Karpas-422 (cell line): ENCODE measurements at regions not wholly inside any gene's neighbourhood (a gene's known extent, or its start where the extent isn't known, plus 50 kb on each side); places are given as distances from the start of the nearest gene placed in this dataset.
A peak's percentile ranks its signal among the peaks of the same experiment; 100 is the strongest.
"Not testable (repeated sequence)": the region's sequence is repeated elsewhere in the genome, so short reads cannot be mapped to it uniquely, and the experiment has no call there.

Source experiments
- DNase-seq: peaks from one replicate; pipeline ENCODE4 v3.0.0-alpha.2; 2015
- H2AFZ ChIP-seq: fragments of 200-600 bp; sonication (generic); 2 replicates; pipeline ENCODE4 v1.6.1; 2014; ENCODE audit warnings: antibody characterized with exemption, low read length, mixed read lengths
- H3K27ac ChIP-seq: fragments of 200-600 bp; sonication (generic); 2 replicates; pipeline ENCODE4 v1.5.1; 2014; ENCODE audit warnings: mild to moderate bottlenecking, low read length, moderate library complexity
- H3K27me3 ChIP-seq: fragments of 200-600 bp; sonication (generic); 2 replicates; pipeline ENCODE4 v1.6.1; 2014; ENCODE audit warnings: low read length, mixed read lengths
- H3K36me3 ChIP-seq: fragments of 200-600 bp; sonication (generic); 2 replicates; pipeline ENCODE4 v1.6.1; 2014; ENCODE audit warnings: low read length, mixed read lengths; ENCODE audit not compliant: insufficient read depth
- H3K4me1 ChIP-seq: fragments of 200-600 bp; sonication (generic); 2 replicates; pipeline ENCODE4 v1.6.1; 2014; ENCODE audit warnings: mild to moderate bottlenecking, low read length, mixed read lengths
- H3K4me2 ChIP-seq: fragments of 200-600 bp; sonication (generic); 2 replicates; pipeline ENCODE4 v1.6.1; 2014; ENCODE audit warnings: low read length, low read depth, mild to moderate bottlenecking; ENCODE audit not compliant: poor library complexity, severe bottlenecking
- H3K4me3 ChIP-seq: fragments of 200-600 bp; sonication (generic); 2 replicates; pipeline ENCODE4 v1.5.1; 2014; ENCODE audit warnings: mild to moderate bottlenecking, antibody characterized with exemption, low read length, mixed read lengths
- H3K79me2 ChIP-seq: fragments of 200-600 bp; sonication (generic); 2 replicates; pipeline ENCODE4 v1.6.1; 2014; ENCODE audit warnings: mild to moderate bottlenecking, low read length, mixed read lengths
- H3K9ac ChIP-seq: fragments of 200-600 bp; sonication (generic); 2 replicates; pipeline ENCODE4 v1.6.0; 2014; ENCODE audit warnings: low read length
- H3K9me2 ChIP-seq: fragments of 200-600 bp; sonication (generic), shearing (Covaris generic); replicated peaks from 2 replicates; pipeline ENCODE4 v1.6.0; 2014; ENCODE audit warnings: mild to moderate bottlenecking, low read length, moderate library complexity; ENCODE audit not compliant: insufficient read depth
- H3K9me3 ChIP-seq: fragments of 300-700, 200-600 bp; sonication (generic); 2 replicates; pipeline ENCODE4 v1.6.1; 2014; ENCODE audit warnings: low read length, mixed read lengths
- H4K20me1 ChIP-seq: fragments of 200-600 bp; sonication (generic); 2 replicates; pipeline ENCODE4 v1.6.1; 2014; ENCODE audit warnings: mild to moderate bottlenecking, antibody characterized with exemption, low read length, low read depth; ENCODE audit not compliant: insufficient read depth

- no peak for DNase-seq
- Histone ChIP-seq H4K20me1 (no peaks in the 10 kb centered on the region), H3K9me2 (no peaks in the 10 kb centered on the region), H2AFZ (no peak overlapping the region), H3K4me2 (peak overlapping the region; percentile 98), H3K4me3 (no peak overlapping the region), H3K4me1 (peaks cover 19% of the 10 kb centered on the region), H3K27me3 (no peaks in the 10 kb centered on the region), H3K9me3 (no peaks in the 10 kb centered on the region), H3K79me2 (no peaks in the 10 kb centered on the region), H3K9ac (no peak overlapping the region), H3K27ac (no peak overlapping the region), H3K36me3 (no peaks in the 10 kb centered on the region)
Observed at GRCh38 chr22:41023299-41023623, 69.1 kb upstream of the EP300 start.

- Histone ChIP-seq H3K9ac (no peak overlapping the region), H3K9me3 (no peaks in the 10 kb centered on the region), H3K4me2 (no peak overlapping the region), H3K27ac (no peak overlapping the region), H3K79me2 (no peaks in the 10 kb centered on the region), H3K4me1 (no peaks in the 10 kb centered on the region), H3K9me2 (no peaks in the 10 kb centered on the region), H2AFZ (no peak overlapping the region), H3K4me3 (no peak overlapping the region), H3K36me3 (no peaks in the 10 kb centered on the region), H3K27me3 (no peaks in the 10 kb centered on the region), H4K20me1 (no peaks in the 10 kb centered on the region)
- no peak for DNase-seq
Observed at GRCh38 chr22:41028841-41029240, 63.6 kb upstream of the EP300 start.

- no peak overlapping the region for H3K4me3 ChIP-seq
- H3K36me3 ChIP-seq, result no peaks in the 10 kb centered on the region
- no peak overlapping the region for H3K4me2 ChIP-seq
- no peak for DNase-seq
- H3K79me2 ChIP-seq, result no peaks in the 10 kb centered on the region
- no peak overlapping the region for H3K9ac ChIP-seq
- no peaks in the 10 kb centered on the region for H3K9me3 ChIP-seq
- H4K20me1 ChIP-seq, result no peaks in the 10 kb centered on the region
- no peaks in the 10 kb centered on the region for H3K9me2 ChIP-seq
- H3K4me1 ChIP-seq, result no peaks in the 10 kb centered on the region
- H3K27me3 ChIP-seq, result no peaks in the 10 kb centered on the region
- no peak overlapping the region for H2AFZ ChIP-seq
- no peak overlapping the region for H3K27ac ChIP-seq
Observed at GRCh38 chr22:41030891-41031290, 61.5 kb upstream of the EP300 start.

GRCh38 chr22:41034706-41035105 is 57.7 kb upstream of the EP300 start:
- H3K9me2 ChIP-seq, result no peaks in the 10 kb centered on the region
- H3K4me2 ChIP-seq, result no peak overlapping the region
- no peaks in the 10 kb centered on the region for H3K27me3 ChIP-seq
- no peaks in the 10 kb centered on the region for H4K20me1 ChIP-seq
- H3K4me3 ChIP-seq, result no peak overlapping the region
- no peaks in the 10 kb centered on the region for H3K9me3 ChIP-seq
- H3K36me3 ChIP-seq, result no peaks in the 10 kb centered on the region
- DNase-seq, result no peak
- no peak overlapping the region for H3K27ac ChIP-seq
- H3K79me2 ChIP-seq, result no peaks in the 10 kb centered on the region
- no peak overlapping the region for H3K9ac ChIP-seq
- no peak overlapping the region for H2AFZ ChIP-seq
- no peaks in the 10 kb centered on the region for H3K4me1 ChIP-seq

- DNase-seq, result no peak
- no peaks in the 10 kb centered on the region for H3K36me3 ChIP-seq
Observed at GRCh38 chr22:41036924-41037323, 55.5 kb upstream of the EP300 start.

GRCh38 chr22:41038732-41039131 is 53.7 kb upstream of the EP300 start:
- H3K4me3 ChIP-seq, result no peak overlapping the region
- DNase-seq, result no peak
- no peaks in the 10 kb centered on the region for H4K20me1 ChIP-seq
- H3K27ac ChIP-seq, result no peak overlapping the region
- no peaks in the 10 kb centered on the region for H3K36me3 ChIP-seq
- H2AFZ ChIP-seq, result no peak overlapping the region
- H3K9me3 ChIP-seq, result no peaks in the 10 kb centered on the region
- no peaks in the 10 kb centered on the region for H3K9me2 ChIP-seq
- H3K27me3 ChIP-seq, result no peaks in the 10 kb centered on the region
- H3K9ac ChIP-seq, result no peak overlapping the region
- H3K4me2 ChIP-seq, result no peak overlapping the region
- no peaks in the 10 kb centered on the region for H3K4me1 ChIP-seq
- no peaks in the 10 kb centered on the region for H3K79me2 ChIP-seq

More at GRCh38 chr22:41036924-41037323, 55.5 kb upstream of the EP300 start:
- Histone ChIP-seq H2AFZ (no peak overlapping the region), H3K27ac (no peak overlapping the region), H3K4me1 (no peaks in the 10 kb centered on the region), H3K4me2 (no peak overlapping the region), H3K9me2 (no peaks in the 10 kb centered on the region), H3K79me2 (no peaks in the 10 kb centered on the region), H3K4me3 (no peak overlapping the region), H3K9ac (no peak overlapping the region), H4K20me1 (no peaks in the 10 kb centered on the region), H3K9me3 (no peaks in the 10 kb centered on the region), H3K27me3 (no peaks in the 10 kb centered on the region)

GRCh38 chr22:41039641-41040040 is 52.8 kb upstream of the EP300 start:
- not testable (repeated sequence) for H3K4me1 ChIP-seq, DNase-seq, H3K4me2 ChIP-seq

GRCh38 chr22:41040483-41040882 is 51.9 kb upstream of the EP300 start:
- Histone ChIP-seq H3K9ac (no peak overlapping the region), H3K4me2 (no peak overlapping the region), H3K4me1 (no peaks in the 10 kb centered on the region), H3K9me3 (no peaks in the 10 kb centered on the region), H3K9me2 (no peaks in the 10 kb centered on the region), H3K27me3 (no peaks in the 10 kb centered on the region), H3K79me2 (no peaks in the 10 kb centered on the region), H3K27ac (no peak overlapping the region), H3K36me3 (no peaks in the 10 kb centered on the region), H2AFZ (no peak overlapping the region), H3K4me3 (no peak overlapping the region), H4K20me1 (no peaks in the 10 kb centered on the region)
- no peak for DNase-seq

More at GRCh38 chr22:41039641-41040040, 52.8 kb upstream of the EP300 start:
- H4K20me1 ChIP-seq, H3K4me3 ChIP-seq, H3K36me3 ChIP-seq, H3K9me2 ChIP-seq, H3K9me3 ChIP-seq, H3K27me3 ChIP-seq, H3K79me2 ChIP-seq, H2AFZ ChIP-seq, H3K27ac ChIP-seq, H3K9ac ChIP-seq: not testable (repeated sequence)

- no peak overlapping the region for H3K4me3 ChIP-seq
- no peak overlapping the region for H2AFZ ChIP-seq
- H3K4me2 ChIP-seq, result no peak overlapping the region
- H3K27me3 ChIP-seq, result no peaks in the 10 kb centered on the region
- H3K9ac ChIP-seq, result no peak overlapping the region
- no peaks in the 10 kb centered on the region for H3K9me2 ChIP-seq
- no peaks in the 10 kb centered on the region for H3K79me2 ChIP-seq
- no peaks in the 10 kb centered on the region for H4K20me1 ChIP-seq
- no peak for DNase-seq
- no peaks in the 10 kb centered on the region for H3K9me3 ChIP-seq
- no peaks in the 10 kb centered on the region for H3K4me1 ChIP-seq
- no peak overlapping the region for H3K27ac ChIP-seq
- no peaks in the 10 kb centered on the region for H3K36me3 ChIP-seq
Observed at GRCh38 chr22:41041532-41041931, 50.9 kb upstream of the EP300 start.
